ENCODE measurements at regions not wholly inside any gene's neighbourhood (a gene's known extent, or its start where the extent isn't known, plus 50 kb on each side); places are given as distances from the start of the nearest gene placed in this dataset.
A peak's percentile ranks its signal among the peaks of the same experiment; 100 is the strongest.
"Not testable (repeated sequence)": the region's sequence is repeated elsewhere in the genome, so short reads cannot be mapped to it uniquely, and the experiment has no call there.

GRCh38 chr6:141209890-141210289 is 922.8 kb upstream of the GJE1 start:
- intact Hi-C loops (cut with DNase I) = no loop called here
- no peak for DNase-seq

GRCh38 chr6:141208101-141208500 is 924.6 kb upstream of the GJE1 start:
- DNase-seq = no peak
- intact Hi-C loops (cut with DNase I) = no loop called here

GRCh38 chr6:141203902-141204575 is 928.7 kb upstream of the GJE1 start:
- intact Hi-C loops (cut with DNase I) = no loop called here
- DNase-seq = no peak

- no peak for DNase-seq
- intact Hi-C loops (cut with DNase I) = no loop called here
Measured at GRCh38 chr6:141202626-141203025, 930.1 kb upstream of the GJE1 start.

- intact Hi-C loops (cut with DNase I) = no loop called here
- no peak for DNase-seq
Measured at GRCh38 chr6:141199074-141199473, 933.7 kb upstream of the GJE1 start.

- no peak for DNase-seq
- intact Hi-C loops (cut with DNase I) = no loop called here
Measured at GRCh38 chr6:141195251-141195832, 937.4 kb upstream of the GJE1 start.

GRCh38 chr6:141183368-141183767 is 949.4 kb upstream of the GJE1 start:
- no peak for DNase-seq
- intact Hi-C loops (cut with DNase I) = no loop called here

- intact Hi-C loops (cut with DNase I); DNase-seq: not testable (repeated sequence)
Measured at GRCh38 chr6:141175458-141175857, 957.3 kb upstream of the GJE1 start.

GRCh38 chr6:141174932-141175331 is 957.8 kb upstream of the GJE1 start:
- peak in 1 of 10 donors; percentile 71 for DNase-seq
- intact Hi-C loops (cut with DNase I) = no loop called here

GRCh38 chr6:141173529-141173928 is 959.2 kb upstream of the GJE1 start:
- no peak for DNase-seq
- intact Hi-C loops (cut with DNase I) = no loop called here

- intact Hi-C loops (cut with DNase I) = no loop called here
- DNase-seq = no peak
Measured at GRCh38 chr6:141169419-141169818, 963.3 kb upstream of the GJE1 start.

- DNase-seq = peak in 2 of 10 donors; percentile 73 to 77
- intact Hi-C loops (cut with DNase I) = no loop called here
Measured at GRCh38 chr6:141167945-141168344, 964.8 kb upstream of the GJE1 start.

GRCh38 chr6:141165002-141165665 is 967.6 kb upstream of the GJE1 start:
- intact Hi-C loops (cut with DNase I) = no loop called here
- no peak for DNase-seq

- intact Hi-C loops (cut with DNase I) = no loop called here
- DNase-seq = no peak
Measured at GRCh38 chr6:141164042-141164743, 968.5 kb upstream of the GJE1 start.

- intact Hi-C loops (cut with DNase I) = no loop called here
- DNase-seq = no peak
Measured at GRCh38 chr6:141163107-141163506, 969.6 kb upstream of the GJE1 start.

GRCh38 chr6:141158740-141159139 is 974.0 kb upstream of the GJE1 start:
- no peak for DNase-seq
- intact Hi-C loops (cut with DNase I) = no loop called here

- DNase-seq = no peak
- intact Hi-C loops (cut with DNase I) = no loop called here
Measured at GRCh38 chr6:141153563-141153962, 979.2 kb upstream of the GJE1 start.

GRCh38 chr6:141152951-141153350 is 979.8 kb upstream of the GJE1 start:
- intact Hi-C loops (cut with DNase I) = no loop called here
- no peak for DNase-seq

- intact Hi-C loops (cut with DNase I) = no loop called here
- DNase-seq = no peak
Measured at GRCh38 chr6:141151710-141152417, 980.9 kb upstream of the GJE1 start.

- no peak for DNase-seq
- intact Hi-C loops (cut with DNase I) = no loop called here
Measured at GRCh38 chr6:141141870-141142269, 990.9 kb upstream of the GJE1 start.

- intact Hi-C loops (cut with DNase I) = no loop called here
- DNase-seq = no peak
Measured at GRCh38 chr6:141140905-141141304, 991.8 kb upstream of the GJE1 start.

All from posterior cingulate gyrus (tissue), 11 donors.